ENCODE measurements at regions not wholly inside any gene's neighbourhood (a gene's known extent, or its start where the extent isn't known, plus 50 kb on each side); places are given as distances from the start of the nearest gene placed in this dataset.
"Not testable (repeated sequence)": the region's sequence is repeated elsewhere in the genome, so short reads cannot be mapped to it uniquely, and the experiment has no call there.

DNA sequence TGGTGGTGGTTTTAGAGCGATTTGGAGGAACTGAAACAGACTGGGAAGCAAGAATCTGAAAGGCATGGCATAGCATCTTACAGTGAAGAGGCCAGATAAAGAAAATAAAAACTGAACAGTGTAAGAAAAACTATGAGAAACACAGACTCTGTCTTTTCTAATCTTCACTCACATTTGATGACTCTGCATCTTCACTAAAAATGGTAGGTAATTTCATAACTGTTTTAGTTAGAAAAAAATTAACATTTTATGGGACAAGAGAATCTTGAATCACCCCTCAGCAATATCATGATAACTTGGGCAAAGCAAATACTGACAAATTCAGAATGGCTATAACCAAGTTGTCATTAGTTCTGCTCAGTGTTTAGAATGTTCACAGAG, 812.6 kb downstream of the MCTP2 start:
- in situ Hi-C loops (cut with HindIII; ENCODE audit: low sequenced_read_pairs) = loop anchor here (25.0 kb wide), 1 partner anchor 1293 kb away; the partner anchor contains the start of gene NR2F2

DNA sequence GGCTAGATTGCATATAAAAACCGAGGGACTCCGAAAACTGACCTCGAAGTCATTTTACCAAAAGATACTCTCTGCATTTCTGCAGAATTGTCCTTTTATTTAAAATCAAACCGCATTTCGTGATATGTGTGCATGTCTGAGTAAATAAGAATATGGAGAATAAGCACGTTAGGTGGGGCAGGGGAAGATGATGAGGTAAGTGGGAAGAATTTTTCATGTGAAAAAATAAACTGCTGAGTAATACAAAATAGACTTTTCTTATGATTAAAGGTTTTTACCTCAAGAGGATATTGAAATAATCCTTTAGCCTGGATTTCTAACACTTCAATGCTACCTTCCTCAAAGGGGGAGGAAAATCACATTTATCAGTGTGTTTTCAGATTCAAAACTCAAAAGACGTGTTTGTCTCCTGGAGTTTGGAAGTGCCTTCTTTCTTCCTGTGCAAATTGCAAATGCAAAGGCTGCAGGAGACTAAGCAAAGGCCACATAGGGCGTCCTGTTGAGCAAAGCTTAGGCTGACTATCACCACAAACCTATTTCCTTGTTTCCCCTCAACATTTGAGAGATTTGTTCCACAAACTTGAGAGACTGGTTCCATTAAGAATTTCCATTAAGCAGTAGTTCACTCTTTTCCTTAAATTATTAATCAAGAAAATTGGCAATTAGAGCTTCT, 813.5 kb downstream of the MCTP2 start:
- in situ Hi-C loops (cut with HindIII; ENCODE audit: low sequenced_read_pairs) = loop anchor here (25.0 kb wide), 1 partner anchor 1292 kb away; the partner anchor contains the start of gene NR2F2

DNA sequence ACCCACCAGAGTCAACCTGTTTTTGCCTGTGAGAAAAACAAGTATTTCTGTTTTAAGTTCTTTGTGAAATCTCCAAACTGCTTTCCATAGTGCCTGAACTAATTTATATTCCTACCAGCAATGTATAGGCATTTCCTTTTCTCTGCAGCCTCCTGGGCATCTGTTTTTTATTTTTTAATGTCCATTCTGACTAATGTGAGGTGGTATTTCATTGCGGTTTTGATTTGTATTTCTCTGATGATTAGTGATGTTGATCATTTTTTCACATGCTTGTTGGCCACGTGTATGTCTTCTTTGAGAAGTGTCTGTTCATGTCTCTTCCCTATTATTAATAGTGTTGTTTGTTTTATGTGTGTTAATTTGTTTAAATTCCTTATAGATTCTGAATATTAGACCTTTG, 820.5 kb downstream of the MCTP2 start:
- in situ Hi-C loops (cut with HindIII; ENCODE audit: low sequenced_read_pairs) = no loop called here

DNA sequence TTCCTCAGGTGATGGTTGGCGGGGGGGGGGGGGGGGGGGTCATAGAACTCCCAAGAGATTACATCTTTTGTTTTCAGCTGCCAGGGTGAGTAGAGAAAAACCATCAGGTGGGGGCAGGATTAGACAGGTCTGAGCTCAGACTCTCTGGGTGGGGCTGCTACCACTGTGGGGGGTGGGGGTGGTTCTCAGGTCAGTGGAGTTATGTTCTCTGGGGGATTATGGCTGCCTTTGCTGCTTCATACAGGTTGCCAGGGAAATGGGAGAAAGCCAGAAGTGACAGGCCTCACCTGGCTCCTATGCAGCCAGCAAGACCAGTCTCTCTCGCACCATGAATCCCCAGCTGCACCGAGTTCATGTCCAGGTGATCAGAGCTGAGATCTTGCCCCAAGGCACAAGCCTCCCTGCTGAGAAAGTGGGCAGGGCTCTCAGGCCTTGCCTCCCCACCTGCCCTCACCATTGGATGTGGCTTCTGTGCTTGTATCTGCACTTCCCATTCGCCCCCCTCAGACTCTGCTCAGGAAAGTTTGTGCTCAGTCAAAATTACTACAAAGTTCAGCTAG, 828.1 kb downstream of the MCTP2 start:
- in situ Hi-C loops (cut with HindIII; ENCODE audit: low sequenced_read_pairs) = no loop called here

DNA sequence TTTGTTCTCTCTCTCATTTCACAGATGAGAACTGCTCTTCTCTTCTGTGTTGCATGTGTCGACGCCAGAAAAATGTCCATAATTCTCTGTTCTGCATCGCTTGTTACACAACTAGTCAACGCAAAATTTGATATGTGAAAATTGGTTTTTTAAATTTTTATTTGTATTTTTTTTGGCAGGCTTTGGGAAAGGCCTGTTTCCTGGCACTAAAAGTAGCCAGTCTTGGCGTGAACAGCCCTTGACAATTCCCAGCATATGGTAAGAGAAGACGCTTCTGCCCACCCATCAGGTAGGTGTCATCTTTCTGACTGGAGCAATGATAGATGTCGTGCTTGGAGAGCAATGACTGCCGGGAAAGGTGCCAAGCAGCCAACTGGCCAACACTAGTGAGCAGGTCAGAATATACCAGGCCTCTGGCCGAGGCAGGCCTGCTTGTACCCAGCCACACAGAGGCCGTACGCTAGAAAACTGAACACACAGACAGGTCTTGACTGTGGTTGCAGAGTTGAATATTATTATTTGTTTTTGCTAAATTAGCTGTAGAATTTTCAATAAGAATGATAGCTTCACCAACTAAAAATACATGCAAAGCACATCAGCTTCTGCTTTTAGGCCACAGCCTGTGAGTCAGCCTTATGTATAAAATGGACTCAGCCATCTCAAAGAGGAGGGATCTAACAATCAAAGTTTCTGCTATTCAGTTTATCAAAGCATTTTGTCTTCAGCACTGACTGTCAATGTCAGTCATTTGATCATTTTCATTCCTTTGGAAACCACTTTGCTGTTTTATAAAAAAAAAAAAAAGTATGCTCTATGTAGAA, 837.5 kb downstream of the MCTP2 start:
- in situ Hi-C loops (cut with HindIII; ENCODE audit: low sequenced_read_pairs) = no loop called here

DNA sequence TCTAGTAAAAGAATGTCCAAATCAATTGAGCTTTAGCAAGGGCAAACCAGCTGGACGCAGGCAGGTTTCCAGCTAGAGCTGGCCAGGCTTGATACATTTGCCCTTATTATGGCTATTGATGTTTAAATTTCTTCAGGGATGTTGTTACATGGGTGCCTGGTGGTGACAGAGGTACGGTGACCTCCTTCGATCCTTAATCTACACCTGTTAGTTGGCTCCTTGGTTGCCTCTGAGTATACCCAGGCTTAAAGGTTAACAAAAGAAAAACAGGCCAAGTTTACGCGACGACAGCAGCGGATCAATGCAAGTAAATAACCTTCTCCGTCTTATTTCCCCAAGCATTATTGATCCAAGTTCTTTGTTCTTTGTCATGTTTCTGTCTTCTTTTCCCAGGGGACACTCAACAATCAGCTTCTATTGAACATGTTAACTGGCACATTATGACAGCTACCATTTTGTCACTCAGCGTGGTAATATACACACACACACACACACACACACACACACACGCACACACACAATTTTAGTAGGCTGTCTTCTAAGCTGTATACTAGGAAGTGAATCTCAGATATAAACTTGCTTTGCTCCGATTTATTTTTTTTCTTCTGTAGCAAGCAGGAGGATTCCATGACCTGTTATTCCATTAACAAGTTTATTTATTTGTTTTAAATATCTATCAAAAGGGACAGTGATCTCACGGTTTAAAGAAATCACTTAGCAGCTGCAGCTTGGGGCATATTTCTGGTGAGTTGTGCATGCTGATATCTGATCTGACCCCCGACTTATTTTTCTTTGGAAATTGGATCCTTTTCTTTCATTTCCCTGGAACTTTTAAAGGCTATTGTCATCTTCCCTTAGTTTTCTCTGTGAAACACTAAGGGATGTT, 844.7 kb downstream of the MCTP2 start:
- in situ Hi-C loops (cut with HindIII; ENCODE audit: low sequenced_read_pairs) = no loop called here

DNA sequence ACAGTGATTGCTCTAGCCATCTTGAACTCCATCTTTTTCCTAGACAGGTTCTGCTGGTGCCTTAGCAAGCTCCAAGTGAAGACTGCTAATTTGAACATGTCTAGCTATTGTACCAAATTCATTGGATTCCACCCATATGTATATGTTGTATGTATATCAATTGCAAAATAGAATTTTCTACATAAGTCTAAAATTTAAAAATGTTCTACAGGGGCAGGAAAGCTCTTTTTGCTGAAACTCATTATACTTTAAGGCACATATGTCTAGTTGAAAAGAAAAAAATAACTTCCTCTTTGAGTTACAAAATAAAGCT, 845.3 kb downstream of the MCTP2 start:
- in situ Hi-C loops (cut with HindIII; ENCODE audit: low sequenced_read_pairs) = no loop called here

DNA sequence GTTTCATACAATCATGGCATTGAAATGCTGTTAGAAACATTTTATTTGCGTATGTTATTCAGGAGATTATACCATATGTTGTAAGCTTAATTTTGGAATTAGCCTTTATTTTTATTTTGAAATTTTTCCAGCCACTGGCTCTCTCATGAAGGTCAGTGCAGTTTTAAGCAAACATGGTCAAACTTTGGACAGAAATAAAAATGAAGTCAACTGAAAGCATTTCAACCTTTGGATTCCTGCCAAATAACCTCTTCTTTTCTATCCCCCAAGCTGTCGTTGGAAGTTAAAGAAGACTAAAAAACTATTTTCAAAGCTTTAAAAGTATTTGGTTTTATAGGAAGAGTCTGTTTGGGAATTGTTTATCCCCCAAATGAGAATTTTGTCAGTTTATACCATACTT, 846.6 kb downstream of the MCTP2 start:
- in situ Hi-C loops (cut with HindIII; ENCODE audit: low sequenced_read_pairs) = no loop called here

DNA sequence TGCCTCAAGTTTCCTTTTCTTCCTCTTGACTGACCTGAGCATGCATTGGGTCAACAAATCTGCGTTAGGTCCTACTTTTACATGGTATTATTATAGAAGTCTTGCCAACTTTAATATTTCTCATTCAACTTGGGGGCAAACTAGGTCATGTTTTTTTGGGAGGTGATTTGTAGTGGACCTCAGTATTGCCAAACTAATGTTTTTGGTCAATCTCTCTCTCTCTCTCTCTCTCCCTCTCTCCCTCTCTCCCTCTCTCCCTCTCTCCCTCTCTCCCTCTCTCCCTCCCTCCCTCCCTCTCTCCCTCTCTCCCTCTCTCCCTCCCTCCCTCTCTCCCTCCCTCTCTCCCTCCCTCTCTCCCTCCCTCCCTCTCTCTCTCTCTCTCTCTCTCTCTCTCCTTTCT, 848.9 kb downstream of the MCTP2 start:
- in situ Hi-C loops (cut with HindIII; ENCODE audit: low sequenced_read_pairs) = not testable (repeated sequence)

DNA sequence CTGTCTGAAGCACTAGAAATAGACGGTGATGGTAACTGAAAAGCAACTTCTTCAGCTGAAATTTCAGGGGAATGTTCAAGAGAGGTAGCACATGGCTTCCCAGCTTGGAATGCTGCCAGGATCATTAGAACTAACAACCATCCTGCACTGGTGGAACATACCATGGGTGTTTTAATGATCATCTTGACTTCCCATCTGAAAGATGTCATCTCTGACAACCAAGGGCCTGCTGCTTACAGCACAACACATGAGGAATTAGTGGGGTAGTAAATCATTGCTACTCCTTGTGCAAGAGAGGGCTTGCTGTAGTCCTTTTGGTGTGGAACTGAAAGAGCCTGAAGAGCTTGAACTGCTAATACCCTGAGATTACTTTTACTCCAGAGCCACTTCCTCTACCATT, 853.7 kb downstream of the MCTP2 start:
- in situ Hi-C loops (cut with HindIII; ENCODE audit: low sequenced_read_pairs) = no loop called here

DNA sequence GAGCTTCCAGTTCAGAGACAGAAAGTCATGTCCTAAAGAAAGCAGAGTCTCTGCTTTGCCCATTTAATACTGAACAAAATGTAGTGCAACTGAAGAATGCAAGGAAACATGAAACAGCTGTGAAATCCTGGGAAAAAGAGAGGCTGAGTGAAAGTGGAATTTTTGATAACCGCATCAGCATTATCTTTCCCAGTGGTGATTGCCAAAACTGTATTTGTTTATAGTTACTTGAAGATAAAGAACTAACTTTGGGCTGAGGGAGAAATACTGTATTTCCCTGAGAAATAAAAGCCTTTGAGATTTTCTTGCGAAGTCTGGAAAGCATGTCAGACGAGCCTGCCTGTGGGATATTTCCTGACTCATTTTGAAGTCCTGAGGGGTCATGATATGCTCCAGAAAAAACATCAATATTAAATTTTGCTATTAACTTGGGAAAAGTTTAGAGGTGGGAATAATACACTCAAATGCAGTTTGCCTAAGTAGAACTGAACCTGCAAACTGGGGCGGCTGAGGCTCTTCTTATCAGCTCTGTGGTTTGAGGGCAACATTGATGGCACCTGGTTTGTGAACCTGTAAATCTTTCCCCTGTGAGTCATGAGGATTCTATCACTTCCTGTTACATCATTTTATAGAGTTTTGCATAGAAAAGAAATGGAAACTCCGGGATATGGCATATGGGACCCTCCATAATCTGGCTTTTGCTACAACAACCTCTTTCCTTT, 855.3 kb downstream of the MCTP2 start:
- in situ Hi-C loops (cut with HindIII; ENCODE audit: low sequenced_read_pairs) = no loop called here

DNA sequence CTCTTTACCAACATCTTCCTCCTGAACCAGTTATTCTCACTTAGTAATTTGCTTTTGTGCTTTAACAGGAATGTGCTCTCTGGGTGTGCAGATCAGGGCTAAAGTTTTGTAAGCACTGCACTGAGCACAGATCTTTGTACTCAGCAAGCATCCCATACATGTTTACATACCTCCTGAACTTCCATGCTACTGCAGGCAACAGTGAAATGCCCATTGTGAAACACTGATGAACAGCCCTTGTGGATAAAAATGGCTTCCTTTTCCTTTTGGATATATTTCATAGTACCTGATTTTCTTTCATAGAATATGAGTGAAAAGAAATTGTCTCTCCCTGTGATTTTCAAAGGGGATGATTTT, 855.9 kb downstream of the MCTP2 start:
- in situ Hi-C loops (cut with HindIII; ENCODE audit: low sequenced_read_pairs) = no loop called here

DNA sequence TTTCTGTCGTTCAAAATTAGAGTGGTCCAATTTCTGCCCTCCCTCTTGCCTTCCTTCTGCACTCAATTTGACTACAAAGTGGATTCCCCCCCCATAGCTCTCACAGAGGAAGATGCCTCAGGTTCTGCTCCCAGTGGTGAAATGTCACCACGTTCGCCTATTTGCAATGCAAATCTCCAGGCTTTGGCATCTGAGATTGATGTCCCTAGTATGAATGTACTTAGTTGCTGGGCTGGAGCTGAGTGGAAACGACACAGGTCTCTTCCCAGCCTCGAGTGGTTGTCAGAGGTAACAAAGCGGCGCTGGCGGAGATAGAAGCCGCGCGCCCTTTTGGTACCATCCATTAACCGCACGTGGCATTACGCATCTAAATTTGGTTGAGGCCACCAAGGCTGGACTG, 860.1 kb downstream of the MCTP2 start:
- in situ Hi-C loops (cut with HindIII; ENCODE audit: low sequenced_read_pairs) = no loop called here

DNA sequence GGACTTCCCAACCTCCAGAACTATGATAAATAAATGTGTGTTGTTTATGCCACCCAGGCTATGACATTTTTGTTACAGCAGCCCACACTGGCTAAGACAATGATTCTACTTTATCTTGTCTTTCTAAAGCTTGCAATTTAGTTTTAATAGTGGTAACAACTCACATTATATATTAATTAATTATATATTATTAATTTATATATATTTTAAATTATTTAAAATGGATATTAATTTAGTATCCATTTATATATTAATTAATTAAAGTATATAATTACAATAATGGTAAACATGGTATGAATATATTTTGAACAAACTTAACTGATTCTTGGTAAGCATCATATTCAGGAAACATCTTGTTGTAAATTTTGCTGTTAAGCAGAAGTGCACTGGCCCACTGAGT, 863.9 kb downstream of the MCTP2 start:
- in situ Hi-C loops (cut with HindIII; ENCODE audit: low sequenced_read_pairs) = loop anchor here (5.0 kb wide), 1 partner anchor 97 kb away; no protein-coding TSS in a partner anchor

DNA sequence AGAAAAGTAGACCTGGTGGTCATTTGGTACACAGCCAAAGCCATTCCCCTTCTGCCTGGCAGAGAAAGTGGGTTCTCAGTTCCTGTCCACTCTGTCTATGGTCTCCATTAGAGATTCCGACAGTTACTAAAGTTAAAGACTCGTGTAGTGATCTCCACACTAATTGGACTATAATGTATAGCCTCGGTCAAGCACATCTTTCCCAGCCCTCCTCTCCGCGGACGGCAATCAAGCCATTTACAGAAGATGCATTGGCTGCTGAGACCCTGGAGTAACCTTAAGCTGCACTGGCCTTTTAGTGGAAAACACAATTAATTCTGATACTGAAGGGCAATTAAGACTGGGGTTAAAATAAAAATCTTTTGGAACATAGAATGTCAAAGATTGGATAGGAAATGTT, 865.3 kb downstream of the MCTP2 start:
- in situ Hi-C loops (cut with HindIII; ENCODE audit: low sequenced_read_pairs) = loop anchor here (5.0 kb wide), 1 partner anchor 96 kb away; no protein-coding TSS in a partner anchor

DNA sequence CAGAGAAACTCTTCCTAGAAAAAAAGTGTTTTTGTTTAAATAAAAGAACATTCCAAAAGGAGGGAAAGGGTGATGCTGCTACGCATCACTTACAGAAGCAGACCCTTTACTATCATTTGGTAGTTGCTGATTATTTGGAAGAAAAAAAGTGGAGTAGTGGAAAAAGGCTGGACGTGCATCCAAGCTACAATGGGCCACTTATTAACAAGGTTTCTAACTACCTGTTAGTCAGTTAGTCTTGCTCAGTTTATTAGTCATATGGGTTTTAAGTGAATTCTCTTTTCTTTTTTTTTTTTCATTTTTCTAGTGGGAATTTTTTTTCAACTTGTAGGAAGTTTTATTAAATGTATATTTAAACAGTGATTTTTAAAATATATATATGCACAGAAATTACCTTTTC, 866.0 kb downstream of the MCTP2 start:
- in situ Hi-C loops (cut with HindIII; ENCODE audit: low sequenced_read_pairs) = loop anchor here (5.0 kb wide), 1 partner anchor 95 kb away; no protein-coding TSS in a partner anchor

DNA sequence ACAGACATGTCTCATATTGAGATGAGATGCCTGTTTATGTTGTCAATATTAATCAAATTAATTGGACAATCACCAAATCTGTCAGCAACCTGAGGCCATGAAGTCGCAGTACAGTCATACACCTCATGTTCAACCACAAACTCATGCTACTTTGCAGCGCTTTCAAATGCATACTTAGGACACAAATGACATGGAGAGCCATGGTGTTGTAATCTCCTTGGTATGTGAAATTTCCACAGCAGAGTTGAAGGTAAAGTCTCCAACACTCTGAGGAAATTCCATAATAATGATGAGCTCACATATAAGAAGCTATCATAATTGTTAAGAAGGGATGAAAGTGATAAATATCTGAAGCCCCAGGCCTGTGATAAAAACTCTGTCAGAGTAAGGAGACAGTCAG, 873.9 kb downstream of the MCTP2 start:
- in situ Hi-C loops (cut with HindIII; ENCODE audit: low sequenced_read_pairs) = no loop called here

DNA sequence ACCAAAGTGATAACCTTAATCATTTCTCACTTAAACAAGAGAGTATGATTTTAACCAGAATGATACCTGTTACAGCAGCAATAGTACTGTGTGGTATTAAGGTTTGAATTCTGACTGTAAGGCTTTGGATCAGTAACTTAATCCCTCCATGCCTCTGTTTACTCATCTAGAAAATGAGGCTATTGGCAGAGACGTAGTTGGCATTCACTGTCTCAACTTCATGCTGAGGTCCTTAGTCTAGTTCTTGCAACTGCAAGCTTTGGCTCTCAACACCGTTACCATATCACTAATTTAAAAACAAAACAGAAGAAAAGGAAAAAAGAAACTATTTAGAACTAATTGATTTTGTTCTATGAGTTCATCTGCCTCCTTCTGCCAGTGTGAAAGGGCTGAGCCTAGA, 875.4 kb downstream of the MCTP2 start:
- in situ Hi-C loops (cut with HindIII; ENCODE audit: low sequenced_read_pairs) = no loop called here

DNA sequence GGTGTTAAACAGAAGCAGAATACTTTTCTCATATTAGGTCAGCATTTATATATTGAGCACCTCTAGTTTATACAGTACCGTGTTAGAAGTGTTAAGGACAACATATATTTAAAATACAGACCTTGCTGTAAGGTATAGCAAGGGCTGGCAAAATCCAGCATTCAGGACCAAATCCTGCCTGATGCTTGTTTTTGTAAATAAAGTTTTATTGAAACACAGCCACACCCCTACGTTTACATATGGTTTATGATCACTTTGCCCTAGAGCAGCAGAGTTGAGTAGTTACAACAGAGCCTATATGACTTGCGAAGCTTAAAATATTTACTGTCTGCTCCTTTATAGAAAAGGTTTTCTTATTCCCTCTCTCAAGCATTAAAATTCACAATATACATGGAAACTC, 877.3 kb downstream of the MCTP2 start:
- in situ Hi-C loops (cut with HindIII; ENCODE audit: low sequenced_read_pairs) = no loop called here

DNA sequence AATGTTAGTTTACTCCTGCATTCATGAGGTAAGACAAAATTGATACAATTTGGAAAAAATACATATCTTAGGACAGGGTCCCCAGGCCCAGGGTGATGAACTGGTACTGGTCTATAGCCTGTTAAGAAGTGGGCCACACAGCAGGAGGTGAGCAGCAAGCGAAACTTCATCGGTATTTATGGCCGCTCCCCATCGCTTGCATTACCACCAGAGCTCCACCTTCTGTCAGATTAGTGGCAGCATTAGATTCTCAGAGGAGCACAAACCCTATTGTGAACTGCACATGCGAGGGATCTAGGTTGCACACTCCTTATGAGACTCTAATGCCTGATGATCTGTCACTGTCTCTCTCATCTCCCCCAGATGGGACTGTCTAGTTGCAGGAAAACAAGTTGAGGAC, 880.6 kb downstream of the MCTP2 start:
- in situ Hi-C loops (cut with HindIII; ENCODE audit: low sequenced_read_pairs) = no loop called here

DNA sequence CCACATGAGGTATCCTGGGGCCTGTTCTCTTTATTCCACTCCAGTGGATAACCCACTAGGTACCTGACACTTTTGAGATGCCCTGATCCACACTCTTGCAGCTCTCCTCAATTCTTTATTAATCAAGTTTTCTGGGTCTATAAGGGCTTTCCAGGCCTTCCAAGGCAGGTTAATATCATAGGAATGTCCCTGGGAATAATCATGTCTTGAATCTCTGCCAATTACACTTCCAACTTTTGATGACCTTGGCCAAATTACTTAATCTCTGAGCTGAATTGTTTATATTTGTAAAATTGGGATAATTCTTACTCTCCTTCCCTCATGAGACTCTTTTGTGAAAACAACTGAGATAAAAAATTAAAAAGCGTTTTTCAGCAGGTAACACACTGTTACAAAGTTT, 881.7 kb downstream of the MCTP2 start:
- in situ Hi-C loops (cut with HindIII; ENCODE audit: low sequenced_read_pairs) = no loop called here
